HG02852 (cell line): ENCODE measurements at regions not wholly inside any gene's neighbourhood (a gene's known extent, or its start where the extent isn't known, plus 50 kb on each side); places are given as distances from the start of the nearest gene placed in this dataset.

ENCODE experiments used
- ATAC-seq: cut with Tn5 transposase; IDR thresholded peaks from one replicate; pipeline ENCODE4 v1.9.1; 2021; ENCODE audit warnings: mild to moderate bottlenecking, moderate library complexity; ENCODE audit not compliant: unreplicated experiment

DNA sequence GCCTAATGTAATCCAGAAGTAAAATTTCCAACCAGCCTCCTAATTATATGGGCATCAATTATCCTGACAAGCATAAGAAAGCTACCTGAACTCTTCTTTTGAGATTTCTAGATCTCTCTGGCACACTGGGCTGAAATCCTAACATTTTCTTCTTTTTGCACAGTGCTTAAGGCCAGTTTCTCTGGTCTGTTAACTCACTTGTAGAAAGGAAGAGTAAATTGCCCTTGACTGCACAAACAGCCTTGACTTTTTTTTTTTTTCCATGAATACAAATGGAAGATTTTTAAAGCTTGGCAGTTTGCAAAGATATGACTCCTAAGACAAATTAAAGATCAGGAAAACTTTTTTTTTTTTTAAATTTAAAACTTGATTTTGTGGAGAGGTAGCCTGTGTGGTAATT, 291.2 kb upstream of the MON1B start:
- ATAC-seq: no peak

- ATAC-seq: no peak
These were observed 290.4 kb upstream of the MON1B start for GRCh38 chr16:76900285-76901263.

DNA sequence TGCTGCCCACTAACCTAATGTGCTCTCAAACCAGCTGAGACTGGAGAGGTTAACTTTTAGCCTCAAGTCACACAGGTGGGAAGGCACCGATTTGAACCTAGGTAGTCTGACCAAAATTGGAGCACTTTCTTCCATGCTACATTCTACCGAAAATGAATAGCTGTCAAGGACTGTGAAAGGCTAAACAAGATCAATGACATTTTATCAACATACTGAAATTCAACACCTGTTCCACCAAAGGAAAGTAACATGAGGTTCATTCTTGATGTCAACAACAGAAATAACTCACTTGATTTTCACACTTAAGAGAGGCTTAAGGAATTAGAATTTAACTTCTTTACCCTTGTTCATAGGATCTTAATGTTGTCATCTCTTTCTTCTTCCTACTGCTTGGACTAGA, 284.4 kb upstream of the MON1B start:
- no peak for ATAC-seq

- no peak for ATAC-seq
These were observed 280.1 kb upstream of the MON1B start for GRCh38 chr16:76910931-76911330.

DNA sequence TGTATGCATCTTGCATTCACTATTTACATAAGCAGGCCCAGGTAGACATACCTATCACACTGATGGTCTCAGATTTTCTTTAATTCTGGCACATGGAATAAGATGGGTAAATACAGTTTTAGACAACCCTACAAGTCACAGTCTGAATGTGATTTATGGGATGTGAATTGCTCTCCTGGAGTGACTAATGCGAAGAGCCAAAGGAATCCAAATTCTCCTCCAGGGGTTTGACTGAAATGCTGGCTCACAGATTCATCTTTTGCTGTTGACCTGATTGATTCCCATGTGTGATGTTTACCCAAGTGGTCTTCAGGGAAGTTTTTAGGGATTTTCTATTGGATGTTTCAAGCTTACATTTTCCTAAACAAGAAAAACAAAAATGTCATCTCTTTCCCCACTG, 277.9 kb upstream of the MON1B start:
- no peak for ATAC-seq

GRCh38 chr16:76926042-76926441, 264.9 kb upstream of the MON1B start:
- no peak for ATAC-seq

GRCh38 chr16:76926595-76926994, 264.4 kb upstream of the MON1B start:
- ATAC-seq: no peak

DNA sequence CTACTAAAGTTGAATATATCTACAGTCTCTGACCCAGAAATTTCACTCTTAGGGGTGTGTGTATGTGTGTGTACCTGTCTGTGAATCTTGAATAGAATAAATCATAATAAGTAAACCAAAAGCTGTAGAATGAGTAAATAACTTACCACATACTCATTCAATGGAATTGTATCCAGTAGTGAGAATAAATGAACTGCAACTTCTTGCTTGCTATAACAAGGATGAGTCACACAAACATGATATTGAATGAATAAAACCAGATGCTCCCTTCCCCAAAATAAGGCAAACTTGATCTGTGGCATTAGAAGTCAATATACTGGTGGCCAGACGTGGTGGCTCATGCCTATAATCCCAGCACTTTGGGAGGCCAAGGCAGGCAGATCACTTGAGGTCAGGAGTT, 259.8 kb upstream of the MON1B start:
- no peak for ATAC-seq

GRCh38 chr16:76932541-76933211, 258.3 kb upstream of the MON1B start:
- ATAC-seq: peak; percentile 54

- no peak for ATAC-seq
These were observed 250.7 kb upstream of the MON1B start for GRCh38 chr16:76940251-76940650.

DNA sequence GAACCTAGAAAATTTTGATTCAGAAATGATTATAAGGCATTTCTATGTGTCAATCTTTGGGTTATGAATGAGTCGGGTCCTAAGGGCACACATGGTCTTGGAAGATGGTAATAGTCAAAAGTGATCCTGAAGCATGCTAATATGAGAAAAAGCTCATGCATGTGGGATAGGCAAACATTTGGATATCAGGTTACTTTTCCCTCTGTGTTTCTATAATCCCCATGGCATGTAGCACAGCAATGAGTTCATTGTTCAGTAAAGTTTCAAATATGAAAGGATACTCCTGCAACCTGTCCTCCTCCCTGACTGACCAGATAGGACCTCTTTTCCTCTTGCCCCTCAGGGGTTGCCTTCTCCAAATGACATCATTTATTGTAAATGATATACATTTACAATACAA, 249.9 kb upstream of the MON1B start:
- no peak for ATAC-seq

GRCh38 chr16:76942089-76942488, 248.9 kb upstream of the MON1B start:
- ATAC-seq: no peak

DNA sequence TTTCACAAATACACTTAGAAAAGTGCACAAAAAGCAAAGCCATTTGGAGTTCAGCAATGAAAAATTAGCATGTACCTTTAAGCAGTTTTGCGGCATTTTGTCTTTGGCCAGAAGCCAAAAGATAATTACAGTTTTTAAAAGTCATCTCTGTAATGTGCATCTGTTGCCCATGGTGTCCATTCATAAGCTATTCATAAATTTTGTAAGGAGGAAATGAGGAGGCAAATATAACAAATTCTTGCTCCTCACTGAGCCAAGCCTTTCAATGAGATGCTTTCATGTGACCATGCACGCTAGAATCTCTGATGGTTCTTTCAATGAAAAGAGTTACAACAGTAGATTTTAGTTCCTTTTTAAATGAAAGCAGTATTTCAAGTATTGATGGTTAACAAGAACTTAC, 247.1 kb upstream of the MON1B start:
- no peak for ATAC-seq

DNA sequence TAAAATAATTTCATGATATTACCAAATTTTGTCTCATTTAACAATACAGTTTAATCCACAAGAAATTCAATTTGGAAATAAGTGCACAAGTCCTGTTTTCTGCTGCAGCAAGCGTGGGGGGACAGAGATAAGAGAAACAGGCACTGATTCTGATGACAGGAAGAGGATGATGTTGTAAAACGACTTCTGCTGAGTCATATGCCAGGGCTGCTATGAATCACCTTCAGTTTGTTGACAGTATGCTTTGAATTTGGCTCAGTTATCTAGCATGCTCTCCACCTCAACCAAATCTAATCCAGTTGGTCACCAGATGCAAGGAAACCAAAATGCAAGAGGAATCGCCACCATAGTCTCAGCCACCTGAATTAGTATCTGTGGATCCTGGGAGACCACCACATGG, 244.1 kb upstream of the MON1B start:
- ATAC-seq: no peak

DNA sequence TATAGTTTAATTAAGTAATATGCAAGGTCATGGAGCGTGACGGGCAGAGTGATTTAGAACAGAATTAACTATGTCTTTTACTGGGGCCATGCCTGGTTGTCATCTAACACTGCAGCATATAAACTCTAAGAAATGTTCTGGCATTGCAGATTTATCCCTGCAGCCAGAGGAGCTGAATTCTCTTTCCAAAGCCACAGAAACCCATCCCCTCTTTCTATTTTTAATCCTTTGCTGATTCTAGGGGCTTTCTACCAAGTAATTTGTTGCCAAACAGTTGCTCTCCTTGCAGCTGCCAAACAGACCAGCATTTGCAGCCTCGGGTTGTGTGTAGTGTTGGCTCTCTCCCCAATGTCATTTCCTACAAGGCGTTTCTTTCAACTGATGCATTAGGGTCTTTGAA, 243.2 kb upstream of the MON1B start:
- ATAC-seq: no peak

GRCh38 chr16:76955629-76956028, 235.4 kb upstream of the MON1B start:
- no peak for ATAC-seq

DNA sequence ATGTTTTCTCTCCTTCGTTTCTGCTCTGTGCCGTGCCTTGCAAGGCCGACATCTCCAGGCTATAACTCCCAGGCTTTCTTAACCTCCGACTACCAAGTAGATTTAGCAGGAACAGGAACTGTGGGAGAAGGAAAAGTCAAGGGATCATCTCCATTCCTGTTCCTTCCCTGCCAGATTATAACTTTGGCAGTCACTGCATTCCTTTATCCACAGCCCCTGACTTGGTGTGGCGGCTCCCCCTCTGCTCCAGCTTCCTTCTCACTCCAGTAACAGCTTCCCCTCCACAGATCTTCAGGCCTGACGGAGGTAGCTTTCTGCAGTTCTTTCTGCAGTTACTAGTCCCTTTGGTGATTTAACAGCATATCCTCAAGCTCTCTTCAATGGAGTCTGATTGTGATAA, 234.6 kb upstream of the MON1B start:
- ATAC-seq: no peak

DNA sequence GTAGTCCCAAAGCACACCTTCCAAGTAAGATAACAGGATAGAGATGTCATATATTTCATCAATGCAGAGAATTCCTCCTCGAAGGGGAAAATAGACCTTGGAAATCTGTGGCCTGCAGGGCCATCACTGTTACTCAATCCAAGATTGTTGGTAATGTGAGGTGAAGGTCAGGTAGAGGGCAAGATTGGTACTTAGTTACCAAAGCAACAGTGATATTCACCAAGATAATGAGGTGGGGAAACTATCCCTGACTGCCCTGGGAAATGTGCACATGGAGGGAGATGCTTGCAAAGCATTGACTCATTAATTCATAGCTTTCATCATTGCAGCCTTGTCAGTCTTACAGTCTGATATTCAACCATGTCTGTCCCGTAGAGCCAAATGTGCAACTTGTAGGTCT, 234.1 kb upstream of the MON1B start:
- ATAC-seq: no peak

DNA sequence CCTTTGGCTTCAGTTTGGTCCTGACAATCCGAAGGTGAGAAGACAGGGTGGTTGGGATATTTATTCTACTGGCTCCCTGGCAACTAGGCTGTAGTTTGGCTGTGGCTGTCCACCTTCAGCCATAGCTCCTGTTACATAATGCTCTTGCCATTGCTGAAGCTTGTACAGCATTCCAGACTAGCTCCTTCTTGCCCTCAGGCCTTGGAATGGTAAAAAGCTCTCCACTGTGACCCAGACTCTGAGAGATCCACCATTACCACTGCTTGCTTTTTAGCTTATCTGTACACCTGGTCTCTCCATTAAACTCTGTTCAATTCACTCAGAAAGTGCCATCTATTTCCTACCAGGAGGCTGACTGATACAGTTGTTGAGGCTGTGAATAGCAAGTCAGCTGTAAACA, 231.8 kb upstream of the MON1B start:
- ATAC-seq: no peak

DNA sequence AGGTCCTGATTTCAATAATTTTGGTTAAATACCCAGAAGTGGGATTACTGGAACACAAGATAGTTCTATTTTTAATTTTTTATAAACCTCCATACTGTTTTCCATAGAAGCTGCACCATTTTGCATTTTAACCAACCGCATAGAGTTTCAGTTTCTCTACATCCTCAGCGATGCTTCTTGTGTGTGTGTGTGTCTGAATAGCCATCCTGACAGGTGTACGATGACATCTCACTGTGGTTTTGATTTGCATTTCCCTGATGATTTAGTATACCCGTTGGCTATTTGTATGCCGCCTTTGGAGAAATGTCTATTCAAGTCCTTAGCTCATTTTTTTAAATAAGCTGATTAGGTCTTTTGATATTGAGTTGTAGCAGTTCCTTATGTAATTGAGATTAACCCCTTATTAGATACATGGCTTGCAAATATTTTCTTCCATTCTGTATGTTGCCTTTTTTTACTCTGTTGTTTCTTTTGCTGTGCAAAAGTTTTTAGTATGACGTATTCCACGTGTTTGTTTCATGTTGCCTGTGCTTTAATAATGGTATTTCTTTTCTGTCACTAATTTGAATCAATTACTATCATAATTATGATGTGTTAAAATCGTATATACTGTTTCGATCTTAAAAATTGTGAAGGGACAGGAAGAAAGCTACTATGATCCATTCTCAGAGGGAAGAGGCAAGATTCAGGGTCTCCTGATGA, 227.2 kb upstream of the MON1B start:
- peak; percentile 76 for ATAC-seq

GRCh38 chr16:76964464-76965154, 226.4 kb upstream of the MON1B start:
- ATAC-seq: no peak
